GM18520 (cell line): ENCODE measurements at regions not wholly inside any gene's neighbourhood (a gene's known extent, or its start where the extent isn't known, plus 50 kb on each side); places are given as distances from the start of the nearest gene placed in this dataset.
"Not testable (repeated sequence)": the region's sequence is repeated elsewhere in the genome, so short reads cannot be mapped to it uniquely, and the experiment has no call there.

ENCODE experiments used
- ATAC-seq: cut with Tn5 transposase; IDR thresholded peaks from one replicate; pipeline ENCODE4 v1.9.1; 2021; ENCODE audit not compliant: unreplicated experiment

DNA sequence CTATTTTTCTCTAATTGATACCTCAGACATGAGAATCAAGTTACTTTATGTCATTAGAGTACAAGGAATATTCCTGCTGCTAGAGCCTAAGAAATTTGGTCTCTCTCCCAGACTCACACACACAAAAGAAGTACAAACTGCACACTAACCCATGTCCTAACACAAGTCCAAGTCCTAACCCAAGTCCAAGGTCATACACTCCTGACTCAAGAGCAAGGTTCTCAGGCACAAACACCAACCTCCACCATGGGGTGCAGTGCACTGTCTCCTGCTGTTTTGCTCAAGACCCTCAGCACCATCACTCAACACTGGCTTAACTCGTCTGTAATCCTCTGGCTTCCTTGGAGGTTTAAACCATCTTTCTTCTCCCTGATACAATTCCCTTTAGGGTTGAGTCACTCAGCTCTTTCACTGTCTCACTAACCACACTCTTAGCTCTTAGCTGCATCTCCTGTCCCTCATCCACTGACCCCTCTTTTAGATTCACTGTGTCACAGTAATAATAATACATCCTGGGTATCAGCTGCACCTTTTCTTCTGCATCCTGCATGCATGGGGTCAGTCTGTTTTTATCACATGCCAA lies 129.8 kb downstream of the BCL2L11 start:
- no peak for ATAC-seq

DNA sequence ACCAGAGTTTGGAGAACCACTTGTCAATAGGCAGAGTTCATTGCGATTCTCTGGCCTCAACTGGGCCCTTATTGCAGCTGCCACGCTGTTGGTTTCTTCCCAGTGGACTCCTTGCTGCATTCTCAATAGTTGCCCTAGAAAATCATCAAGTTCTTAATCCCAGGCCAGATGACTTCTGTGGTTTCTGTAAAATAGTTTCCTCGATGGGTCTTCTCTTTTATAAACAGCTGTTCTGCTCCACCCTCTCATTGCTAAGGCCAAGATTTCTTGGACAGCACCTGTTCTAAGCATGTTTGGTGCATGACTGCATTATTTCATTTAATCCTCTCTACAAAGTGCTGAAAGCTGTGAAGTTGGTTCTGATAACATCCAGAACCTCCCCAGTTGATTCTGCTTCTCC lies 131.0 kb downstream of the BCL2L11 start:
- no peak for ATAC-seq

DNA sequence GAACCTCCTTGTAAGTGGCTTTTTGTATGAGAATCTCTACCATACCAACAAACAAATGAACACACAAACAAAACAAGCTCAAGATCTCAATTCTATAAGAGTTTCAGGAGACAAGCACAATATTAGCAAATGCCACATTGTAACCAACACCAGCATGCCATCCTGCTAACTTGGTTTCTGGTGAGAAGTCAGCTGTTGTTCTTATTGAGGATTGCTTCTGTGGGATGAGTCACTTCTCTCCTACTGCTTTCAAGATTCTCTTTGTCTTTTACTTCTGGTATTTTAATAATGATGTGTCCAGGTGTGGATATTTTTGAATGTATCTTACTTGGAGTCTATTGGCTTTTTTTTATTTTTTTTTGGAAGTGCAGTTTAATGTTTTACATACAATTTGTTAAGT lies 131.7 kb downstream of the BCL2L11 start:
- ATAC-seq = no peak

DNA sequence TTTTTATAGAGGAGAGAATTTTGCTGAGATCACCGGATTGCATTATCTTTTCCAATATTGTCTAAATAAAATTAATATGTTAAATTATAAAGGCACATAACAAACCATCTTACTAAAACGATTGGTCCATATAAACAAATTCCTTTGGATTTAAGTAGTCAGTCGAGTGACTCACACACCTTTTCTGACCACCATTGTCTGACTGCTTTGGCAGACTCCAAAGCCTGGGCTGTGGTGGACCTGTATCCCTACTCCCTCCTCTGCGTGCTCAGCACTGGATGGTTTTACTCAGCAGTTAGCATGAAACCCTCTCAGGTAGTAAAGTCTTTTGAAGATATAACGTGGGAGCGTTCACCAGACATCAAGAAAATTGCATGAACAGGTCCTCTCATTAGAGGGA lies 134.2 kb downstream of the BCL2L11 start:
- ATAC-seq = not testable (repeated sequence)

DNA sequence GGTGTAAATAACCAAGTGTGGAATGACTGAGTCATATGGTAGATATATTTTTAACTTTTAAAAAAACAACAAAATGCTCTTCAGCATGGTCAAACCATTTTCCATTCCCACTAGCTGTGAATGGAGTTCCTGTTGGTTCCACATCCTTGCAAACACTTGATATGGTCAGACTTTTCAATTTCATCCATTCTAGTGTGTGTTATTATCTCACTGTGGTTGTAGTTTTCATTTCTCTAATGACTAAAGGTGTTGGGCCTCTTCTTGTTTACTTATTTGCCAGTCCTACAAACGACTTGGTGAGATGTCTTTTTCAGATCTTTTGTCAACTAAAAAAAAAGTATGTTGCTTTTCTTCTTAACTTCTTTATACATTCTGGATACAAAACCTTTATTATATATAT lies 135.9 kb downstream of the BCL2L11 start:
- not testable (repeated sequence) for ATAC-seq

DNA sequence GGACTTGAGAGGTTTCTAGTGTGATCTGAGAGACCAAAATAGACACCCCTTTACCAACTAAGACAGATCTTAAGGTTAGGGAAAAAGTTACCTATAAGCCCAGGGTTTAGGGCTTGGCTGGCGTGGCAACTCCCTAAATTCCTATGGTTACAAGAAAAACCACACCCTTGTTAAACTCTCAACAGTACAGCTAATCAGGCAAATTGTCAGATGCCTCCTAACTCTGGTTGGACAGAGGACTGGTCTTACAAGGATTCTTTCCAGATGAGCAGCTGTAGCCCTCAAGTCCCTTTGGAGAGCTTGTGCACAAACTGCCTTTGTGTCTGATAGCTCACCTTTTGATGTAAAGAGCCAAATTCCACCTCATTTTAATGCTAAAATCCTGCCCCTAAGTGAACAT lies 136.9 kb downstream of the BCL2L11 start:
- not testable (repeated sequence) for ATAC-seq

DNA sequence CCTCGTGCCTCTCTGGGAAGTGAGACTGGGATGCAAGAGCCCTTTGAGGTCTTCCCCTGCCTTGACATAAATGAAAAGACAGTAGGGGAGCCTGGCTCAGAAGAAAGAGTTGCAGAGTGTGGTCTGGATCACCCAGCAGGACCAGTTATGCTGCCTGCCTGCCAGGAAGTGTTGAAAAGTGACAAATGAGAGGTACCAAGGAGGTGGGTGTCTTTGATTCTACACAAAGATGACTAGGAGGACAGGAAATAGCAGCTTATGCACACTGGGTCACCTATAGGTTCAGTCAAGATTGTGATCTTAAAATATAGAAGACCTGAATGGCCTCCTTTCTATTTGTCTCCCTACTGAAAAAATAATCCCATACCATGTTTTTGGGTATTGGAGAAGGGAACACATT lies 137.6 kb downstream of the BCL2L11 start:
- ATAC-seq = not testable (repeated sequence)

DNA sequence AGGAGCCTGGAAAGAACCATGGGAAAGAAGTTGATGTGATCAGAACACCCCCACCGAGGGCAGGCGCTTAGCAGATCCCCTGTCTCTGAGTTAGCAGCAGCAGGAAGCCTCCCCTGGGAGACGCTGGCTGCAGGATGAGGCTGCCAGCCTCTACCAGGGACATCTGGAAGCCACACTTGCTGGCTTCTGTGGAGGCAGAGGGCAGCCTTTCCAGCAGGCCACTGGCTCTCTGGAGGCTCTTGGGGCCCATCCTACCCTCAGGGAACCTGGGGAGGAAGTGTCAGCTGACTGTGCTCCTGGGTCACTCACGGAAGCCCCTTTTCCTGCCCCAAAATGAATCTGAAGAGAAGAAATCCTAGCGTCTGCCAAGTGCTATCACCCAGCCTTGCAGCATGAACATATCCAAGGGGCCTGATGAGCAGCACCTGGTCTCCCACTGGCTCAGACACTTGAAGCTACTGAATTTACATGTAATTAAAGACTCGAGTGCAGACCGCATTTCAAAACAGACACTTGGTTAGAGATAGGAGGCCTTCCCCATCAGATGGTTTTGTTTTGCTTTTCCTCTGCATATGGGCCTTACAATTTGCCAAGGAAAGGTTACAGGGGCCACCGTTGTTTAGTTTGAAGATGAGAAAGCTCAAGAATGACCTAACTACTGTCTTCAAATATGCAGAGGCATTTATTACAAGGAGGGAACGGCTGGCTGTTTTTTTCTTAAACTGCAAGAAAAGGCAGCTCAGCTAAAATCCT lies 142.1 kb downstream of the BCL2L11 start:
- ATAC-seq = not testable (repeated sequence)

DNA sequence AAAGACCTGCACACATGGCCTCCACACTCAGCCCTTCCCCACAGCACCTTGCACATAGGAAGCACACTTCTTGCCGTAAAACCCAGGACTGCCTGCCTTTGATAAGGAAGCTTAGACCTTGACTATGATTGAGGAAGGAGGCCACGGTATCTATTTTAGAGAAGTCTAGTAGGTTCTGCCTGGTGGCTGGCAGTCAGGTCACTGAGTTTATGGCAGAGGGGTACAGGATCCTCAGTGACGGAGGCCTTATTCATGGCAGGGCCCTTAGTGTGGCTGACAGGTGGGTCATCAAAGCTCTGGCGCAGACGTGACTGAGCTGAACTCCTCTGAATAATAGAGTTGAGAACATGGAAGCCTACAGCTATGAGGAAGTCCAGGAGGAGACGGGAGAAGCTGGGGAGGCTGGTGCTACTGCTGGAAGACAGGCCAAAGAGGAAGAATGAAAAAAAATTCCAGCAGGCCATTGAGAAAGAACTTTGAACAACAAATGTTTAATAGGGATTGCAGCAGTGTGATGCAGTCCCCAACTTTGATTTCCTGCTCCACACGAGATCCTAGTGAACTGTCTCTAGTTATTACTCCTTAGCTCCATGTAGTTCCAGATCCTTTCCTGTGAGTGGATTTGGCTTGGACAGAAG lies 142.8 kb downstream of the BCL2L11 start:
- not testable (repeated sequence) for ATAC-seq

DNA sequence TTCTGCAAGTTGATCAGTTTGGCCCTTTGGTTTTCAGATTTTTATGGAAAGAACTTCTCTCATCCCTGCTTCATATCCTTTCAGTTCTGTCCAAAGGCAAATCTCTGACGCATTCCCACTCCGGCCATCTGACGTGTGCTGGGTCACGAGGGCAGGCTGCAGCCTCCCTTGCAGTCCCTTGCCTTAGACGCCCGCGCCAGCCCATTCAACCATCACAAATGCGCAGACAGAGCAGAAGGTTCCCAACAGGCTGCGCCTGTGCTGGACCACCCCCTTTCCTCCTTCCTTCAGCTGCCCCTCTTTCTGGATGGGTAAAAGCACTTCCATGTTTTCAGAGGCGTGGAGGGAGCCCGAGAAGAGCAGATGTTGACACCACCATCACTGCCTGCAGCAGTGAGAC lies 144.2 kb downstream of the BCL2L11 start:
- not testable (repeated sequence) for ATAC-seq

DNA sequence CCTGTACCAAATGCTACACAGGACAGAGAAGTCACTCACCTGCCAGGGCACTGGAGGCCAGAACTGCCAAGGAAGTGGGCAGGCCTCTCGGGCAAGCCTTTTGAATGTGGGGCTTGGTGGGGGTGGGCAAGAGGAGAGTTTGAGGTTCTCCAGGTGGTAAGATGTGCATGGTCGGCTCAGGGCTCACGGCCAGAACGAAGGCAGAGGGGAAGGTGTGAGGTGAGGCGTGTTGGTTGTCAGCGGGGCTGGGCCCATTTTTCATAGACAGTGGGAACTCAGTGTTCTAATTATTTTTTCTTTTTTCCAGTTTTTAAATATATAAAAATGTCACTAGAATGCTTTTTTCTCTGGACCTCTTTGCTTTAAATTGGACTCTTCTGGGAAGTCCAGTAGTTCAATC lies 145.8 kb downstream of the BCL2L11 start:
- not testable (repeated sequence) for ATAC-seq

DNA sequence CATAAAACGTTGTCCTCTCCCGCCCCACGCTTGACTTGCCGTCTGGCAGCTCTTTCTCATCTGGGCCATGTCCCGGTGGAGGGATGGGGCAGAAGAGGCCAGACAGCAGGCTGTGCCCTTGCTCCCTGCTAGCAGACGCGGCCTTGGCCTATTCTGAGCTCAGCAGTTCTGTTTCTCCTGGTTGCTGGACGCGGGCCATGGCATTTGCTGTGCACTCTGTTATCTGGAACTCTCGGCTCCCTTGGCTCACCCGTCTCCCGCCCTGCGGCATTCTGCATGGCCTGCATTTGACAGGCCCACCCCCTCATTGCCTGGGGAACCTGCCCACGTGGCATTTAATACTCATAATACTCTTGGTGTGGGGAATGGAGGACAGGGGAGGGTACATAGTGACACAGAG lies 146.3 kb downstream of the BCL2L11 start:
- not testable (repeated sequence) for ATAC-seq

DNA sequence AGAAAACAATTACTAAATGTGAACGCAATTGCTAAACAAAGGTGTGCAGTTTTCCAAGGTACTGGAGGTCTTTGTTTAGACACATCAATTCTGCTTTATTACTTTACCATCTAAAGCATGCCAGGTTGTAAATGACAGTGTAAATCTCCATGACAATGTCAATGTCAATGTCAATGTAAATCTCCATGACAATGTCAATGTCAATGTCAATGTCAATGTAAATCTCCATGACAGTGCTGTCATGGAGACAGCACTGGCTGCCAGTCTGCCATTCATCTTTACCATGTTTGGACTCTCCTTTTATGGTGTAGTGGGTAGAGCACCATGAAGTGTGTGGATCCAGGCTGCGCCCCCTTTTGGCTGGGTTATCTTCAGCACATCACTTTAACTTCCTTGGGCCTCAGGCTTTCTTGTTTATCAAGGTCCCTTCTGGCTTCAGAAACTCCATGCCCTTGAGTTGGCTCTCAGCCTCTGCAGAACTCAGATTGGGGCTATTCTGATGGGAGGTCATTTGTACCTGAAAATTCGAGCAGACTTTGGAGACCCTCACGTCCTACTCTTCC lies 149.1 kb downstream of the BCL2L11 start:
- not testable (repeated sequence) for ATAC-seq

DNA sequence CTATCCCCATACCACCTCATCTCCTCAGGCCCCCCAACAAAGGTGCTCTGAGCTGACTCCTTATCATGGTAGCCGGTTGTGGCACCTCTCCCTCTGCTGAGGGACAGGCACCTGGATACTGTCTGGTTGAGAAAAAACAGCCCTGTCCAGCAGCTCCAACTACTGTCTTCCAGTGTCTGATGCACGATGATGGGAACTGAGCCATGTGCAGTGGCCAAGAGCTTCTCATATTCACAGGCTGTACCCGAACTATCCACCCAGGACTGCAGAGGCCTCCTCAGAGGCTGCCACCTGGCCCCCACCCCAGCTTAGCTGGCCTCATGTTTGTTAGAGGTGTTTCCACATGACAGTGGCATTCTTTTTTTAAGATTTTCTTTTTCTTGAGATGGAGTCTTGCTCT lies 149.9 kb downstream of the BCL2L11 start:
- ATAC-seq = not testable (repeated sequence)

DNA sequence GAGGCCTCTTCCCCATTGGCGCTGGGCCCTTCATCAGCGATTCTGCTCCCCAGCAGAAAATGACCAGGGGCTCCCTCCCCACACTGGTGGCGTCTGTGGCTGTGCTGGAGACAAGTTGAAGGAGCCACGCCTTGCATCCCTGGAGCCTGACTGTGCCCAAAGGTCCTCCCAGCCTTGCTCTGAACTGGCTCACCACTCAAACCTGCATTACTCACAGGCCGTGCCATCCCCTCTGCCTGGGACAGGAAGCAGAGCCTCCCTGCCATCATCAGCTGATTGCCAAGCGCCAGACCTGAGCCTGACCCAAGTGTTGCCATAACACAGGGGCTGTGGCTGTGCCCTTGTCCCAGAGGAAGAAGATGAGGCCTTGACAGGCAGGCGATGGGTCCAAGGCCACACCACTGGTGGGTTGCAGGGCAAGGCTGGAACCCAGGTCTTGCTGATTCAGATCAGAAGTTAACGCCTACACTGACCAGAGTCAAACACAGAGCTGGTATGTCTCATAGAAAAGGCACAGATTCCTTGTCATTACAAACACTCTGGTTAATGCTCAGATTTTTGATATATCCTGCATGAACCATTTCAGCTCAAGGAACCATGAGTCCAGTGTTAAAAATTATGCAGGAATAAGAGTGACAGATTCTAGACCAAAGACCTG lies 151.1 kb downstream of the BCL2L11 start:
- not testable (repeated sequence) for ATAC-seq

DNA sequence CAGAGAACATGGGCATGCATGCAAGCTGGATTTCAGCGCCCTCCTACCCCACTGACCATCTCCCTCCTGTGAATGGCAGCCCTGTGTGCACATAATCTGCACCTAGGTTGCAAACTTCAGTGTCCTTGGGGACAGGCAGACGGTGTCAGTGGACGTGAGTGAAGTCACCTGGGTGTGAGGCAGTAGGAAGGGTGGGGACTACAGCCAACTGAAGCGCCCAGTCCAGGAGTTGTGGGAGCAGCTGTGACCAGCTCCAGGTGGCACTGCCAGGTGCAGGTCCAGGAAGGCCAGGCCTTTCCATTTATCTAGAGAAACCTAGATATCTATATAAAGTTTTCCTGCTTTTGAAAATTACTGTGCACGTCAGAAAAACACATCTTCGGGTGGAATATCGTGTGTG lies 152.3 kb downstream of the BCL2L11 start:
- ATAC-seq = not testable (repeated sequence)

DNA sequence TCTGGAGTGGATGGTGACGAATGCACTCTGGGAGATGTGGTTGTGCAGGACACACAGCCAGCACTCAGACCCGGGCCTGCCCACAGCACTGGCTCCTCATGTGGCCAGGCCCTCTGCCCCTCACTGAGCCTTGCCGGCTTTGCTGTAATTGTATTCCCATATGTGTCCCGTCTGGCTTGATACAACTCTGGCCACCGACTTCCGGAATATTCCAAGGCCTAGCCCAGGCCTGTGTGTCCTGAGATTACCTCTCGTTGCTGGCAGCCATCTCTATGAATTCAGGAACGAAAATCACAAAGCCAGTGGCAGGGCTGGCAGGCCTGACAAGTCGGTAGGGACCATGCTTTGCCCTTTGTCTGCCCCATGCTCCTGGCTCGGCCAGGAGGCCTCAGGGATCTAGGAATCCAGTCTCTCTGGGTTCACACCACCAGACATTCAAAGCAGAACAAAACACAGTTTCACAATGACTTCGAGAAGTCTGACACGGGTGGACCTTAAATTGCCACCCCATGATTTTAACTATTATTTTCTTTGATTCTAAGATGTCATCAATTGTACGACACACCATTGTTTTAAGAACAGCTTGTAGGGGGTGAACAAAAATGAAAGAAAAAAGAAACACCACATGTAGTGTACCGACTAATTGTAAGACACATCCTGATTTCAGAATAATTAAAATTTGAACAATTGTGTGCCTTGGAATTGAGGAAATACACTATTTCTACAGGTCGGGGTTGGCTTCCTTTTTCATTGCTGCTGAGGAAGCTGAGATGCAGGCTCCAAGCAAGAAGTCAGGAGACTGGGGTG lies 154.5 kb downstream of the BCL2L11 start:
- ATAC-seq = not testable (repeated sequence)

DNA sequence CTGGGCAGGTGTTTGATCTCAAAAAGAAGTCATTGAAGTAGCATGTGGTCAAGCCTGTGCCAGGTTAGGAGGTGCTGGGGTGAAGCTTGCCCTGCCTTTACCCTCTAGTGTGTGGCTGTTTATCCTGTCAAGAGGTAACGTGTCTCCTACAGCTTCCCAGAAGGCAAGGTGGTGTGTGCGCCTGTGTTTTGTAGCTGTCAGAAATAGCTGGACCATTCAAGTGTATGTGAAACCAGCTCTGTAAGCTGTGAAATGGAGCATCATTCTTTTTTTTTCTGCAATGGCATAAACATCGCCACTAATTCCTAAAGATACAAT lies 155.1 kb downstream of the BCL2L11 start:
- ATAC-seq = not testable (repeated sequence)

DNA sequence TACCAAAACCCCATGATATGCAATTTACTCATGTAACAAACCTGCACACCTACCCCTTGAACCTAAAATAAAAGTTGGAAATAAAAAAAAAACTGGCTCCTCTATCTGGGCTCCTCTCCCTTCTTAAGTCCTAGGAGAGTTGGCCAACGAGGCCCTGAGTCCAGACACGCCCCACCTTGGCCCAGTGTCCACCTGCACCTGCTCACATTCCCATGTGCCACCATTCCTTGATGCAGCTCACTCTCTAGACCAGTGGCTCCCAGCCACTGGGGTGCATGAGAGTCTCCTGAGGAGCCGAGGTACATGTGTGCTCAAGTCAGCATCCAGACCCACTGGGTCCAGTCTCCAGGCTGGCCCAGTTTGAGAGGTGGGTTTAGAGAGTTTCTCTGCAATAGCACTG lies 157.4 kb downstream of the BCL2L11 start:
- not testable (repeated sequence) for ATAC-seq

DNA sequence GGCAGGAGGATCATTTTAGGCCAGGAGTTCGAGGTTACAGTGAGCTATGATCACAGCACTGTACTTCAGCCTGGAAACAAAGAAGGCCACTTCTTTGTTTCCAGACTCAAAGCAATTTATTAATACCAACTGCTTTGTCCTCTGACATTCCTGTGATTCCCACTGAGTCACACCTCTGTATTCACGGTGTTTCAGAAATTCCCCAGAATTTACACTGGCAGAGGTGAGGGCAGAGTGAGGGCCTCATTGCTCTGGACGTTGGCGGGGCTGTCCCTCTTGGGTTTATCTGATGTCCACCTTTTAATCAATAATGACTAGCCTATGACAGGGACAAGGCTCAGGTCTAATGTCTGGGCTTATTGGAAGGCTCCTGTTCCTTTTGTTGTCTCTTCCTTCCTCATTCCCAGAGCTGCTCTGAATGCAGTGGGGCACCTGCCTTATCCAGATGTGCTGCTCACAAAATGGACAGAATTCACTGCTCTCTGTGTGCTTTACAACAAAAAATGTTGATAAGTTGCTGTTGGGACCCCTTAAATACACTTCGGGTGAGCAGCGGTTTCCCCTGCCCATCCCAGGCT lies 160.1 kb downstream of the BCL2L11 start:
- not testable (repeated sequence) for ATAC-seq
